HCT116 (cell line): ENCODE measurements at regions not wholly inside any gene's neighbourhood (a gene's known extent, or its start where the extent isn't known, plus 50 kb on each side); places are given as distances from the start of the nearest gene placed in this dataset.

Source experiments
- ATAC-seq: fragments of 200-7000 bp; cut with Tn5 transposase; 2 replicates; pipeline ENCODE4 v1.9.1; 2020; ENCODE audit warnings: mild to moderate bottlenecking, moderate library complexity
- BruUV-seq: library from RNA; stranded (reverse); fragments of 400-500 nt; replicated peaks from 2 replicates; lab custom pipeline; 2021; lab: Mats Ljungman, UMichigan
- CTCF ChIA-PET: fragments of 300-600 bp; sonication (Branson Sonifier 250); formaldehyde crosslinking; loops from one replicate; lab custom pipeline; 2021; ENCODE audit warnings: antibody characterized with exemption; lab: Charles Lee
- POLR2A ChIA-PET: fragments of 300-600, 350-600 bp; sonication (Branson Sonifier 250); formaldehyde crosslinking; loops from one replicate; lab custom pipeline; 2021; ENCODE audit warnings: antibody characterized with exemption; lab: Charles Lee
- RAD21 ChIA-PET, 2 experiments: fragments of 300-600 bp; sonication (Branson Sonifier 250); formaldehyde crosslinking; loops; one replicate each; lab custom pipeline; 2023; ENCODE audit warnings: low total read pairs in 2 of 2; ENCODE audit not compliant: uncharacterized antibody in 2 of 2, unreplicated experiment in 2 of 2, low non-redundant PET in 1 of 2; lab: Charles Lee
- DNase-seq: peaks from one replicate; pipeline ENCODE4 v3.0.0-alpha.2; 2010; ENCODE audit warnings: low read depth, low spot score
- H2AFZ ChIP-seq: fragments of 200-600 bp; shearing (Covaris generic), sonication (generic); 2 replicates; pipeline ENCODE4 v1.6.1; 2017; ENCODE audit warnings: low read depth, mixed run types, mixed read lengths, antibody characterized with exemption, low read length; ENCODE audit not compliant: poor library complexity, severe bottlenecking
- H3K27ac ChIP-seq: 2 replicates; pipeline ENCODE4 v1.5.1; 2012; ENCODE audit warnings: low read depth, low read length
- H3K27me3 ChIP-seq: fragments of 200-600 bp; sonication (generic); 2 replicates; pipeline ENCODE4 v1.6.1; 2016; ENCODE audit warnings: mixed run types, low read length, mixed read lengths; ENCODE audit not compliant: insufficient read depth
- H3K36me3 ChIP-seq, 2 experiments: fragments of 200-500 bp in 1 of 2; fragments of 200-600 bp in 1 of 2; sonication (Bioruptor generic) in 1 of 2; sonication (generic) in 1 of 2; 2 replicates each; pipeline versions ENCODE4 v1.5.1 to v1.6.1; 2014 to 2016; ENCODE audit warnings: low read length in 2 of 2, inconsistent platforms in 1 of 2, mixed read lengths in 1 of 2, mixed run types in 1 of 2; ENCODE audit not compliant: insufficient read depth in 2 of 2, control insufficient read depth in 1 of 2
- H3K4me1 ChIP-seq, 2 experiments: fragments of 200-600 bp in 1 of 2; sonication (generic) in 1 of 2; 2 replicates each; pipeline versions ENCODE4 v1.5.1 to v1.6.1; 2012 to 2017; ENCODE audit warnings: low read length in 2 of 2, inconsistent platforms in 1 of 2, mild to moderate bottlenecking in 1 of 2, mixed read lengths in 1 of 2, mixed run types in 1 of 2, moderate library complexity in 1 of 2; ENCODE audit not compliant: insufficient read depth in 2 of 2, control insufficient read depth in 1 of 2
- H3K4me2 ChIP-seq: fragments of 200-600 bp; sonication (generic); 2 replicates; pipeline ENCODE4 v1.6.1; 2017; ENCODE audit warnings: mixed run types, low read length, mixed read lengths
- H3K4me3 ChIP-seq, 2 experiments: fragments of 200-600 bp in 1 of 2; sonication (generic) in 1 of 2; replicated peaks in 1 of 2; 2 replicates each; pipeline ENCODE4 v1.5.1; 2011 to 2016; ENCODE audit warnings: low read length in 2 of 2, control low read depth in 1 of 2, low read depth in 1 of 2, mild to moderate bottlenecking in 1 of 2, mixed read lengths in 1 of 2, mixed run types in 1 of 2
- H3K79me2 ChIP-seq: fragments of 200-600 bp; sonication (generic); 2 replicates; pipeline ENCODE4 v1.6.1; 2017; ENCODE audit warnings: mild to moderate bottlenecking, mixed run types, low read length, moderate library complexity, mixed read lengths; ENCODE audit not compliant: insufficient read depth
- H3K9ac ChIP-seq: fragments of 200-600 bp; sonication (generic); 2 replicates; pipeline ENCODE4 v1.6.1; 2016; ENCODE audit warnings: low read length, mixed read lengths
- H3K9me2 ChIP-seq: fragments of 200-600 bp; sonication (generic), shearing (Covaris generic); 2 replicates; pipeline ENCODE4 v1.6.1; 2017; ENCODE audit warnings: mixed run types, mild to moderate bottlenecking, moderate library complexity; ENCODE audit not compliant: insufficient read depth
- H3K9me3 ChIP-seq, 2 experiments: fragments of 200-500 bp in 1 of 2; fragments of 200-600 bp in 1 of 2; sonication (Bioruptor generic) in 1 of 2; sonication (generic) in 1 of 2; 2 replicates each; pipeline ENCODE4 v1.6.1; 2014 to 2017; ENCODE audit warnings: low read length in 2 of 2, mixed read lengths in 2 of 2, inconsistent platforms in 1 of 2, low read depth in 1 of 2, mild to moderate bottlenecking in 1 of 2, mixed run types in 1 of 2, moderate library complexity in 1 of 2; ENCODE audit not compliant: control insufficient read depth in 1 of 2, insufficient read depth in 1 of 2
- H4K20me1 ChIP-seq: fragments of 200-600 bp; sonication (generic), shearing (Covaris generic); 2 replicates; pipeline ENCODE4 v1.6.1; 2017; ENCODE audit warnings: mixed run types, mild to moderate bottlenecking, moderate library complexity; ENCODE audit not compliant: insufficient read depth
- CBX3 ChIP-seq: IDR thresholded peaks from 2 replicates; pipeline ENCODE4 v1.6.1; 2012; ENCODE audit warnings: low read depth
- CEBPB ChIP-seq: IDR thresholded peaks from 2 replicates; pipeline ENCODE4 v1.6.1; 2012; ENCODE audit warnings: low read depth
- EGR1 ChIP-seq: IDR thresholded peaks from 2 replicates; pipeline ENCODE4 v1.6.1; 2012; ENCODE audit warnings: low read depth
- EZH2 ChIP-seq: fragments of 200-600 bp; sonication (generic); IDR thresholded peaks from 2 replicates; pipeline ENCODE4 v1.6.1; 2017; ENCODE audit warnings: antibody characterized with exemption, mixed run types
- EZH2phosphoT487 ChIP-seq: fragments of 200-600 bp; IDR thresholded peaks from 2 replicates; pipeline ENCODE4 v1.6.1; 2018; ENCODE audit warnings: antibody characterized with exemption, borderline replicate concordance
- JUND ChIP-seq: IDR thresholded peaks from 2 replicates; pipeline ENCODE4 v1.6.1; 2012
- RAD21 ChIP-seq: IDR thresholded peaks from 2 replicates; pipeline ENCODE4 v1.6.1; 2012; ENCODE audit warnings: low read depth, mild to moderate bottlenecking
- SIN3A ChIP-seq: IDR thresholded peaks from 2 replicates; pipeline ENCODE4 v1.6.1; 2012; ENCODE audit warnings: low read depth
- SP1 ChIP-seq: IDR thresholded peaks from 2 replicates; pipeline ENCODE4 v1.6.1; 2012; ENCODE audit warnings: low read depth
- SRF ChIP-seq: IDR thresholded peaks from 2 replicates; pipeline ENCODE4 v1.6.1; 2012; ENCODE audit warnings: low read depth
- TCF7L2 ChIP-seq: IDR thresholded peaks from 2 replicates; pipeline ENCODE4 v1.7.0; 2011; ENCODE audit warnings: borderline replicate concordance, inconsistent platforms; ENCODE audit not compliant: insufficient read depth, insufficient read length; ENCODE audit errors: extremely low read depth
- YY1 ChIP-seq: IDR thresholded peaks from 2 replicates; pipeline ENCODE4 v1.6.1; 2011; ENCODE audit warnings: low read length, low read depth, moderate library complexity, mild to moderate bottlenecking; ENCODE audit not compliant: insufficient replicate concordance; ENCODE audit errors: extremely low read depth
- ZFX ChIP-seq: fragments of 450-650 bp; IDR thresholded peaks from 2 replicates; pipeline ENCODE4 v1.6.1; 2017
- intact Hi-C: fragments of 100-400 bp; cut with micrococcal nuclease; formaldehyde crosslinking; loops from 2 replicates; pipeline ENCODE4 v1.10.0; 2022
- TF ChIP-seq, protein P1 (sequence below): IDR thresholded peaks from 2 replicates; pipeline ENCODE4 v1.6.1; 2012; ENCODE audit warnings: low read depth
- TF ChIP-seq, protein P2 (sequence below): IDR thresholded peaks from 2 replicates; pipeline ENCODE4 v1.6.1; 2011; ENCODE audit warnings: mild to moderate bottlenecking, low read length, moderate library complexity; ENCODE audit not compliant: insufficient replicate concordance; ENCODE audit errors: extremely low read depth
- TF ChIP-seq, protein P3 (sequence below): IDR thresholded peaks from 2 replicates; pipeline ENCODE4 v1.6.1; 2012
- TF ChIP-seq, protein P4 (sequence below), 3 experiments: fragments of 200-600 bp in 1 of 3; sonication (generic) in 1 of 3; IDR thresholded peaks in 2 of 3; conservative IDR thresholded peaks in 1 of 3; 2 replicates each; pipeline ENCODE4 v1.5.1; 2012 to 2017; ENCODE audit warnings: low read depth in 2 of 3, low read length in 2 of 3, antibody characterized with exemption in 1 of 3, borderline replicate concordance in 1 of 3, control low read depth in 1 of 3, mild to moderate bottlenecking in 1 of 3, mixed read lengths in 1 of 3, mixed run types in 1 of 3, moderate library complexity in 1 of 3; ENCODE audit not compliant: insufficient read depth in 1 of 3
- TF ChIP-seq, protein P5 (sequence below): IDR thresholded peaks from 2 replicates; pipeline ENCODE4 v1.6.1; 2012

DNA sequence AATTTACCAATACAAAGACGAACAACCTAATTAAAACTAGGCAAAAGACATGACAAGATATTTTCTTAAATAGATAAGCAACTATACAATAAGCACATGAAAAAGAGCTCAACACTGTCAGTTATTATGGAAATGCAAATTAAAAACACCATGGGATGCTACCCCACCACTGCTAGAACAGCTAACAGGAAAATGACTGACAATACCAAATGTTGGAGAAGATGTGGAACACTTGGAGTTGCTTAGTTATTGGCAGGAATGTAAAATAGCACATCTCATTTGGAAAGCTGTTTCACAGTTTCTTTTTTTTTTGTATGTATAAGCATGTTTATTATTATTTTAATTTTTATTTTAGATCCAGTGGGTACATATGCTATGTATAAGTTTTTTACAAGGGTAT lies 84.4 kb downstream of the CYRIA start:
- H3K79me2 ChIP-seq = no peaks in the 10 kb centered on the region
- H3K9me2 ChIP-seq = no peaks in the 10 kb centered on the region
- H3K9me3 ChIP-seq = no peaks in the 10 kb centered on the region
- H3K27ac ChIP-seq = no peak overlapping the region
- no peak overlapping the region for H3K9ac ChIP-seq
- no peaks in the 10 kb centered on the region for H3K27me3 ChIP-seq
- no peaks in the 10 kb centered on the region for H3K4me1 ChIP-seq
- DNase-seq (no peak), ATAC-seq (no peak)
- H4K20me1 ChIP-seq = no peaks in the 10 kb centered on the region
- POLR2A ChIA-PET = no interaction called here
- H3K36me3 ChIP-seq = no peaks in the 10 kb centered on the region
- no TSS peak for BruUV-seq
- intact Hi-C loops = no loop called here
- H3K4me2 ChIP-seq = no peak overlapping the region
- RAD21 ChIA-PET = no interaction called here
- TF ChIP-seq EZH2phosphoT487 (no peak), SRF (no peak), SP1 (no peak), EZH2 (no peak), EGR1 (no peak), JUND (no peak), ZFX (no peak), YY1 (no peak), TCF7L2 (no peak), CBX3 (no peak), CEBPB (no peak), SIN3A (no peak), RAD21 (no peak)
- TF ChIP-seq, protein P1, sequence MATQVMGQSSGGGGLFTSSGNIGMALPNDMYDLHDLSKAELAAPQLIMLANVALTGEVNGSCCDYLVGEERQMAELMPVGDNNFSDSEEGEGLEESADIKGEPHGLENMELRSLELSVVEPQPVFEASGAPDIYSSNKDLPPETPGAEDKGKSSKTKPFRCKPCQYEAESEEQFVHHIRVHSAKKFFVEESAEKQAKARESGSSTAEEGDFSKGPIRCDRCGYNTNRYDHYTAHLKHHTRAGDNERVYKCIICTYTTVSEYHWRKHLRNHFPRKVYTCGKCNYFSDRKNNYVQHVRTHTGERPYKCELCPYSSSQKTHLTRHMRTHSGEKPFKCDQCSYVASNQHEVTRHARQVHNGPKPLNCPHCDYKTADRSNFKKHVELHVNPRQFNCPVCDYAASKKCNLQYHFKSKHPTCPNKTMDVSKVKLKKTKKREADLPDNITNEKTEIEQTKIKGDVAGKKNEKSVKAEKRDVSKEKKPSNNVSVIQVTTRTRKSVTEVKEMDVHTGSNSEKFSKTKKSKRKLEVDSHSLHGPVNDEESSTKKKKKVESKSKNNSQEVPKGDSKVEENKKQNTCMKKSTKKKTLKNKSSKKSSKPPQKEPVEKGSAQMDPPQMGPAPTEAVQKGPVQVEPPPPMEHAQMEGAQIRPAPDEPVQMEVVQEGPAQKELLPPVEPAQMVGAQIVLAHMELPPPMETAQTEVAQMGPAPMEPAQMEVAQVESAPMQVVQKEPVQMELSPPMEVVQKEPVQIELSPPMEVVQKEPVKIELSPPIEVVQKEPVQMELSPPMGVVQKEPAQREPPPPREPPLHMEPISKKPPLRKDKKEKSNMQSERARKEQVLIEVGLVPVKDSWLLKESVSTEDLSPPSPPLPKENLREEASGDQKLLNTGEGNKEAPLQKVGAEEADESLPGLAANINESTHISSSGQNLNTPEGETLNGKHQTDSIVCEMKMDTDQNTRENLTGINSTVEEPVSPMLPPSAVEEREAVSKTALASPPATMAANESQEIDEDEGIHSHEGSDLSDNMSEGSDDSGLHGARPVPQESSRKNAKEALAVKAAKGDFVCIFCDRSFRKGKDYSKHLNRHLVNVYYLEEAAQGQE = no peak
- TF ChIP-seq, protein P2, sequence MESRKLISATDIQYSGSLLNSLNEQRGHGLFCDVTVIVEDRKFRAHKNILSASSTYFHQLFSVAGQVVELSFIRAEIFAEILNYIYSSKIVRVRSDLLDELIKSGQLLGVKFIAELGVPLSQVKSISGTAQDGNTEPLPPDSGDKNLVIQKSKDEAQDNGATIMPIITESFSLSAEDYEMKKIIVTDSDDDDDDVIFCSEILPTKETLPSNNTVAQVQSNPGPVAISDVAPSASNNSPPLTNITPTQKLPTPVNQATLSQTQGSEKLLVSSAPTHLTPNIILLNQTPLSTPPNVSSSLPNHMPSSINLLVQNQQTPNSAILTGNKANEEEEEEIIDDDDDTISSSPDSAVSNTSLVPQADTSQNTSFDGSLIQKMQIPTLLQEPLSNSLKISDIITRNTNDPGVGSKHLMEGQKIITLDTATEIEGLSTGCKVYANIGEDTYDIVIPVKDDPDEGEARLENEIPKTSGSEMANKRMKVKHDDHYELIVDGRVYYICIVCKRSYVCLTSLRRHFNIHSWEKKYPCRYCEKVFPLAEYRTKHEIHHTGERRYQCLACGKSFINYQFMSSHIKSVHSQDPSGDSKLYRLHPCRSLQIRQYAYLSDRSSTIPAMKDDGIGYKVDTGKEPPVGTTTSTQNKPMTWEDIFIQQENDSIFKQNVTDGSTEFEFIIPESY = no peak
- TF ChIP-seq, protein P3, sequence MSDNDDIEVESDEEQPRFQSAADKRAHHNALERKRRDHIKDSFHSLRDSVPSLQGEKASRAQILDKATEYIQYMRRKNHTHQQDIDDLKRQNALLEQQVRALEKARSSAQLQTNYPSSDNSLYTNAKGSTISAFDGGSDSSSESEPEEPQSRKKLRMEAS = no peak
- TF ChIP-seq, protein P4, sequence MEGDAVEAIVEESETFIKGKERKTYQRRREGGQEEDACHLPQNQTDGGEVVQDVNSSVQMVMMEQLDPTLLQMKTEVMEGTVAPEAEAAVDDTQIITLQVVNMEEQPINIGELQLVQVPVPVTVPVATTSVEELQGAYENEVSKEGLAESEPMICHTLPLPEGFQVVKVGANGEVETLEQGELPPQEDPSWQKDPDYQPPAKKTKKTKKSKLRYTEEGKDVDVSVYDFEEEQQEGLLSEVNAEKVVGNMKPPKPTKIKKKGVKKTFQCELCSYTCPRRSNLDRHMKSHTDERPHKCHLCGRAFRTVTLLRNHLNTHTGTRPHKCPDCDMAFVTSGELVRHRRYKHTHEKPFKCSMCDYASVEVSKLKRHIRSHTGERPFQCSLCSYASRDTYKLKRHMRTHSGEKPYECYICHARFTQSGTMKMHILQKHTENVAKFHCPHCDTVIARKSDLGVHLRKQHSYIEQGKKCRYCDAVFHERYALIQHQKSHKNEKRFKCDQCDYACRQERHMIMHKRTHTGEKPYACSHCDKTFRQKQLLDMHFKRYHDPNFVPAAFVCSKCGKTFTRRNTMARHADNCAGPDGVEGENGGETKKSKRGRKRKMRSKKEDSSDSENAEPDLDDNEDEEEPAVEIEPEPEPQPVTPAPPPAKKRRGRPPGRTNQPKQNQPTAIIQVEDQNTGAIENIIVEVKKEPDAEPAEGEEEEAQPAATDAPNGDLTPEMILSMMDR (IDR thresholded peaks at IDR 0.05 in 2 of 3, conservative IDR thresholded peaks at IDR 0.05 in 1 of 3; ENCODE audit: borderline replicate concordance in 1 of 3, insufficient read depth in 1 of 3, low read depth in 2 of 3, low read length in 2 of 3) = no peak
- TF ChIP-seq, protein P5, sequence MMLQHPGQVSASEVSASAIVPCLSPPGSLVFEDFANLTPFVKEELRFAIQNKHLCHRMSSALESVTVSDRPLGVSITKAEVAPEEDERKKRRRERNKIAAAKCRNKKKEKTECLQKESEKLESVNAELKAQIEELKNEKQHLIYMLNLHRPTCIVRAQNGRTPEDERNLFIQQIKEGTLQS = no peak
- no peak overlapping the region for H3K4me3 ChIP-seq
- CTCF ChIA-PET = no interaction called here
- no peak overlapping the region for H2AFZ ChIP-seq
